ENCODE measurements at regions not wholly inside any gene's neighbourhood (a gene's known extent, or its start where the extent isn't known, plus 50 kb on each side); places are given as distances from the start of the nearest gene placed in this dataset.

- TF ChIP-seq CTCF (IDR thresholded peaks at IDR 0.05; ENCODE audit: borderline replicate concordance, extremely low read depth, insufficient read depth), result no peak
- Histone ChIP-seq H3K9ac (ENCODE audit: low read length in 3 of 3) (no peak overlapping the region), H3K4me3 (ENCODE audit: low read length in 3 of 3) (no peak overlapping the region), H3K27ac (ENCODE audit: low read depth in 2 of 2, low read length in 2 of 2) (no peak overlapping the region), H3K9me3 (ENCODE audit: control insufficient read depth in 2 of 3, insufficient read depth in 1 of 3, low read length in 3 of 3) (no peaks in the 10 kb centered on the region), H3K4me1 (ENCODE audit: control insufficient read depth in 2 of 3, insufficient read depth in 2 of 3, low read depth in 1 of 3, low read length in 3 of 3) (no peaks in the 10 kb centered on the region), H3K27me3 (ENCODE audit: control insufficient read depth, insufficient read depth, low read length) (no peaks in the 10 kb centered on the region), H3K36me3 (ENCODE audit: control insufficient read depth in 2 of 3, insufficient read depth in 3 of 3, low read length in 3 of 3) (no peaks in the 10 kb centered on the region)
- intact Hi-C loops (cut with DNase I), result no loop called here
- DNase-seq (no peak), FAIRE-seq (no peak)
These were observed 256.4 kb downstream of the GRIN2B start for GRCh38 chr12:13725049-13725448.

GRCh38 chr12:13724136-13724535 is 257.3 kb downstream of the GRIN2B start:
- no peak for TF ChIP-seq CTCF (IDR thresholded peaks at IDR 0.05; ENCODE audit: borderline replicate concordance, extremely low read depth, insufficient read depth)
- intact Hi-C loops (cut with DNase I), result no loop called here
- FAIRE-seq (no peak), DNase-seq (no peak)
- Histone ChIP-seq H3K4me3 (ENCODE audit: low read length in 3 of 3) (no peak overlapping the region), H3K36me3 (ENCODE audit: control insufficient read depth in 2 of 3, insufficient read depth in 3 of 3, low read length in 3 of 3) (no peaks in the 10 kb centered on the region), H3K27ac (ENCODE audit: low read depth in 2 of 2, low read length in 2 of 2) (no peak overlapping the region), H3K9me3 (ENCODE audit: control insufficient read depth in 2 of 3, insufficient read depth in 1 of 3, low read length in 3 of 3) (no peaks in the 10 kb centered on the region), H3K27me3 (ENCODE audit: control insufficient read depth, insufficient read depth, low read length) (no peaks in the 10 kb centered on the region), H3K4me1 (ENCODE audit: control insufficient read depth in 2 of 3, insufficient read depth in 2 of 3, low read depth in 1 of 3, low read length in 3 of 3) (no peaks in the 10 kb centered on the region), H3K9ac (ENCODE audit: low read length in 3 of 3) (no peak overlapping the region)

- H3K27me3 ChIP-seq (ENCODE audit: control insufficient read depth, insufficient read depth, low read length), result no peaks in the 10 kb centered on the region
- intact Hi-C loops (cut with DNase I), result no loop called here
- no peaks in the 10 kb centered on the region for H3K36me3 ChIP-seq (ENCODE audit: control insufficient read depth in 2 of 3, insufficient read depth in 3 of 3, low read length in 3 of 3)
- H3K27ac ChIP-seq (ENCODE audit: low read depth in 2 of 2, low read length in 2 of 2), result no peak overlapping the region
- no peak for TF ChIP-seq CTCF (IDR thresholded peaks at IDR 0.05; ENCODE audit: borderline replicate concordance, extremely low read depth, insufficient read depth)
- H3K4me3 ChIP-seq (ENCODE audit: low read length in 3 of 3), result no peak overlapping the region
- no peaks in the 10 kb centered on the region for H3K4me1 ChIP-seq (ENCODE audit: control insufficient read depth in 2 of 3, insufficient read depth in 2 of 3, low read depth in 1 of 3, low read length in 3 of 3)
- H3K9ac ChIP-seq (ENCODE audit: low read length in 3 of 3), result no peak overlapping the region
- no peaks in the 10 kb centered on the region for H3K9me3 ChIP-seq (ENCODE audit: control insufficient read depth in 2 of 3, insufficient read depth in 1 of 3, low read length in 3 of 3)
- no peak for FAIRE-seq
- no peak for DNase-seq
These were observed 261.4 kb downstream of the GRIN2B start for GRCh38 chr12:13719986-13720385.

- no peaks in the 10 kb centered on the region for H3K27me3 ChIP-seq (ENCODE audit: control insufficient read depth, insufficient read depth, low read length)
- FAIRE-seq, result no peak
- no peaks in the 10 kb centered on the region for H3K36me3 ChIP-seq (ENCODE audit: control insufficient read depth in 2 of 3, insufficient read depth in 3 of 3, low read length in 3 of 3)
- TF ChIP-seq CTCF (IDR thresholded peaks at IDR 0.05; ENCODE audit: borderline replicate concordance, extremely low read depth, insufficient read depth), result no peak
- peak in 1 of 5 donors; percentile 31 for DNase-seq
- intact Hi-C loops (cut with DNase I), result no loop called here
- H3K9ac ChIP-seq (ENCODE audit: low read length in 3 of 3), result no peak overlapping the region
- H3K4me3 ChIP-seq (ENCODE audit: low read length in 3 of 3), result no peak overlapping the region
- H3K27ac ChIP-seq (ENCODE audit: low read depth in 2 of 2, low read length in 2 of 2), result no peak overlapping the region
- H3K4me1 ChIP-seq (ENCODE audit: control insufficient read depth in 2 of 3, insufficient read depth in 2 of 3, low read depth in 1 of 3, low read length in 3 of 3), result no peaks in the 10 kb centered on the region
- no peaks in the 10 kb centered on the region for H3K9me3 ChIP-seq (ENCODE audit: control insufficient read depth in 2 of 3, insufficient read depth in 1 of 3, low read length in 3 of 3)
These were observed 263.1 kb downstream of the GRIN2B start for GRCh38 chr12:13718271-13718670.
